ENCODE measurements at regions not wholly inside any gene's neighbourhood (a gene's known extent, or its start where the extent isn't known, plus 50 kb on each side); places are given as distances from the start of the nearest gene placed in this dataset.

GRCh38 chr3:178120367-178120766 lies 415.9 kb upstream of the KCNMB2 start:
- DNase-seq (ENCODE audit: insufficient read length, low spot score) (no peak), FAIRE-seq (no peak)

GRCh38 chr3:178126686-178127085 lies 409.6 kb upstream of the KCNMB2 start:
- no peak for DNase-seq (ENCODE audit: insufficient read length, low spot score)
- TF ChIP-seq CTCF (IDR thresholded peaks at IDR 0.05; ENCODE audit: insufficient read depth, missing control alignments), result no peak
- FAIRE-seq, result no peak

More at GRCh38 chr3:178120367-178120766, 415.9 kb upstream of the KCNMB2 start:
- TF ChIP-seq CTCF (IDR thresholded peaks at IDR 0.05; ENCODE audit: insufficient read depth, missing control alignments), result no peak

GRCh38 chr3:178127221-178127620 lies 409.0 kb upstream of the KCNMB2 start:
- TF ChIP-seq CTCF (IDR thresholded peaks at IDR 0.05; ENCODE audit: insufficient read depth, missing control alignments), result no peak
- DNase-seq (ENCODE audit: insufficient read length, low spot score) (no peak), FAIRE-seq (no peak)

- DNase-seq (ENCODE audit: insufficient read length, low spot score) (no peak), FAIRE-seq (no peak)
Observed at GRCh38 chr3:178129109-178129508, 407.1 kb upstream of the KCNMB2 start.

GRCh38 chr3:178131801-178132200 lies 404.4 kb upstream of the KCNMB2 start:
- no peak for TF ChIP-seq CTCF (IDR thresholded peaks at IDR 0.05; ENCODE audit: insufficient read depth, missing control alignments)
- FAIRE-seq, result no peak
- DNase-seq (ENCODE audit: insufficient read length, low spot score), result no peak

More at GRCh38 chr3:178129109-178129508, 407.1 kb upstream of the KCNMB2 start:
- no peak for TF ChIP-seq CTCF (IDR thresholded peaks at IDR 0.05; ENCODE audit: insufficient read depth, missing control alignments)

- FAIRE-seq (no peak), DNase-seq (ENCODE audit: insufficient read length, low spot score) (no peak)
- no peak for TF ChIP-seq CTCF (IDR thresholded peaks at IDR 0.05; ENCODE audit: insufficient read depth, missing control alignments)
Observed at GRCh38 chr3:178137206-178137605, 399.0 kb upstream of the KCNMB2 start.

GRCh38 chr3:178137831-178138230 lies 398.4 kb upstream of the KCNMB2 start:
- FAIRE-seq (no peak), DNase-seq (ENCODE audit: insufficient read length, low spot score) (no peak)
- no peak for TF ChIP-seq CTCF (IDR thresholded peaks at IDR 0.05; ENCODE audit: insufficient read depth, missing control alignments)
